Neural crest cell (in vitro differentiated cells): ENCODE measurements at regions not wholly inside any gene's neighbourhood (a gene's known extent, or its start where the extent isn't known, plus 50 kb on each side); places are given as distances from the start of the nearest gene placed in this dataset.
"Not testable (repeated sequence)": the region's sequence is repeated elsewhere in the genome, so short reads cannot be mapped to it uniquely, and the experiment has no call there.

ENCODE experiments used
- DNase-seq: peaks from one replicate; pipeline ENCODE4 v3.0.0; 2021; ENCODE audit warnings: low read depth, mixed read lengths, low spot score
- H3K27ac Mint-ChIP-seq: one replicate; pipeline ENCODE4 v1.8.0; 2021; ENCODE audit warnings: mild to moderate bottlenecking, mixed read lengths; ENCODE audit not compliant: unreplicated experiment
- H3K27me3 Mint-ChIP-seq: 2 replicates; pipeline ENCODE4 v1.8.0; 2021; ENCODE audit warnings: low read depth, mild to moderate bottlenecking, mixed read lengths
- H3K36me3 Mint-ChIP-seq: 2 replicates; pipeline ENCODE4 v1.8.0; 2021; ENCODE audit warnings: low read depth, mild to moderate bottlenecking, mixed read lengths
- H3K4me1 Mint-ChIP-seq: 2 replicates; pipeline ENCODE4 v1.8.0; 2021; ENCODE audit warnings: mixed read lengths
- H3K4me3 Mint-ChIP-seq: one replicate; pipeline ENCODE4 v1.8.0; 2021; ENCODE audit warnings: mild to moderate bottlenecking, mixed read lengths
- H3K9me3 Mint-ChIP-seq: 2 replicates; pipeline ENCODE4 v1.8.0; 2021; ENCODE audit warnings: mixed read lengths
- TF ChIP-seq, protein P1 (sequence below): fragments of 200-600 bp; sonication (generic); conservative IDR thresholded peaks from 2 replicates; pipeline ENCODE4 v1.5.0; 2021; ENCODE audit warnings: antibody characterized with exemption, mild to moderate bottlenecking

DNA sequence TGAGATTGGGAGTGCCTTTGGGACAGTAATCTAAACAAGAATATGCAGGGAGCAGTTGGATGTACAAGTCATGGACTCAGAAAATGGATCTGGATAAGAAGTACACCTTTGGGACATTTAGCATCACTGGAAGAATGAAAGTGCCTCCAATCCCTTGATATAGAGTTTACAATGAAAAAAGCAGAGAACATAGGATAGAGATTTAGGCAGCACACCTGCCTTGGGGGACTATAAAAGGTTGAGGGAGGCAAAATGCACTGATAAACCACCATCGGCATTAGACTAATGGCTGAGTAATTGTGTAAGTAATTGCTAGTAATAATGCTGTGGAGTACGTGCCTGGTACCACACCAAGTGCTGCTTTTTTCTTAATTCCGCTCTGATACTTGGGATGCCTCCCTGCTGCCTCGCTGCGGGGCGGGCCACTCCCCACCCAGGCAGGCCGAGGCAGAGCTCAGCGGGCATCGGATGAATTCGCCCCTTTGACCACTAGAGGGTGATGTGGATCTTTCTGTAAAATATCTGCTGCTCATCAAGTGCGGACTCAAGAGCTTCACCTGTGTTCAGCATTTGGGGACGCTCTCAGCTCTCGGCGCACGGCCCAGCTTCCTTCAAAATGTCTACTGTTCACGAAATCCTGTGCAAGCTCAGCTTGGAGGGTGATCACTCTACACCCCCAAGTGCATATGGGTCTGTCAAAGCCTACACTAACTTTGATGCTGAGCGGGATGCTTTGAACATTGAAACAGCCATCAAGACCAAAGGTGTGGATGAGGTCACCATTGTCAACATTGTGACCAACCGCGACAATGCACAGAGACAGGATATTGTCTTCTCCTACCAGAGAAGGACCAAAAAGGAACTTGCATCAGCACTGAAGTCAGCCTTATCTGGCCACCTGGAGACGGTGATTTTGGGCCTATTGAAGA lies 99.9 kb downstream of the ANKRD18B start:
- TF ChIP-seq, protein P1, sequence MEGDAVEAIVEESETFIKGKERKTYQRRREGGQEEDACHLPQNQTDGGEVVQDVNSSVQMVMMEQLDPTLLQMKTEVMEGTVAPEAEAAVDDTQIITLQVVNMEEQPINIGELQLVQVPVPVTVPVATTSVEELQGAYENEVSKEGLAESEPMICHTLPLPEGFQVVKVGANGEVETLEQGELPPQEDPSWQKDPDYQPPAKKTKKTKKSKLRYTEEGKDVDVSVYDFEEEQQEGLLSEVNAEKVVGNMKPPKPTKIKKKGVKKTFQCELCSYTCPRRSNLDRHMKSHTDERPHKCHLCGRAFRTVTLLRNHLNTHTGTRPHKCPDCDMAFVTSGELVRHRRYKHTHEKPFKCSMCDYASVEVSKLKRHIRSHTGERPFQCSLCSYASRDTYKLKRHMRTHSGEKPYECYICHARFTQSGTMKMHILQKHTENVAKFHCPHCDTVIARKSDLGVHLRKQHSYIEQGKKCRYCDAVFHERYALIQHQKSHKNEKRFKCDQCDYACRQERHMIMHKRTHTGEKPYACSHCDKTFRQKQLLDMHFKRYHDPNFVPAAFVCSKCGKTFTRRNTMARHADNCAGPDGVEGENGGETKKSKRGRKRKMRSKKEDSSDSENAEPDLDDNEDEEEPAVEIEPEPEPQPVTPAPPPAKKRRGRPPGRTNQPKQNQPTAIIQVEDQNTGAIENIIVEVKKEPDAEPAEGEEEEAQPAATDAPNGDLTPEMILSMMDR = peak; percentile 94
- H3K27ac Mint-ChIP-seq = no peak overlapping the region
- no peaks in the 10 kb centered on the region for H3K4me1 Mint-ChIP-seq
- no peaks in the 10 kb centered on the region for H3K36me3 Mint-ChIP-seq
- no peaks in the 10 kb centered on the region for H3K9me3 Mint-ChIP-seq
- no peak overlapping the region for H3K4me3 Mint-ChIP-seq
- peak; percentile 71 for DNase-seq
- H3K27me3 Mint-ChIP-seq = peaks cover 24% of the 10 kb centered on the region

DNA sequence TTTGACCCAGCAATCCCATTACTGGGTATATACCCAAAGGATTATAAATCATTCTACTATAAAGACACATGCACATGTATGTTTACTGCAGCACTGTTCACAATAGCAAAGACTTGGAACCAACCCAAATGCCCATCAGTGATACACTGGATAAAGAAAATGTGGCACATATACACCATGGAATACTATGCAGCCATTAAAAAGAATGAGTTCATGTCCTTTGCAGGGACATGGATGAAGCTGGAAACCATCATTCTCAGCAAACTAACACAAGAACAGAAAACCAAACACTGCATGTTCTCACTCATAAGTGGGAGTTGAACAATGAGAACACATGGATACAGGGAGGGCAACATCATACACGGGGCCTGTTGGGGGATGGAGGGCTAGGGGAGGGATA lies 104.3 kb downstream of the ANKRD18B start:
- not testable (repeated sequence) for H3K4me1 Mint-ChIP-seq, H3K9me3 Mint-ChIP-seq, H3K36me3 Mint-ChIP-seq, H3K27ac Mint-ChIP-seq, DNase-seq, H3K4me3 Mint-ChIP-seq
- H3K27me3 Mint-ChIP-seq = peaks cover 48% of the 10 kb centered on the region

DNA sequence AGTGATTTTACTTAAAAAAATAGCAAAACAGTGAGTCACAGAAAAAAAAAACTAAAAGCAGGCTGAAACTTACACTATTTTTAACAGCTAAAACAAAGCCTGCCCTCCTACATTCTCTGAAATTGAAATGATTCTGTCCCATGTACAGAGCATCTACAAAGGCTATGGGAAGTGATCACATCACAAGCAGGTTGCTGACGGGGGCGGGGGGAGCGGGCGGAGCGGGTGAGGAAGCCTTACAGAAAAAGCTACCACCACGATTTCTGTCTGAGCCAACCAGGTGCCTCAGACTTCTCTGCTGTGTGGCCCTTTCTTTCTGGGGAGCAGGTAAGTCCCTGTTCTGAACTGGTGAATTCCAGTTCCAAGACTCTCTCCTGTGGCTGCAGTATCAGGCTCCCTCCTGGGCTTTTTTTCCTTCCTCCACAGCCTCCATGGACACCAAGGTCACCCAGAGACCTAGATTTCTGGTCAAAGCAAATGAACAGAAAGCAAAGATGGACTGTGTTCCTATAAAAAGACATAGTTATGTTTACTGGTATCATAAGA lies 104.9 kb downstream of the ANKRD18B start:
- no peak for DNase-seq
- TF ChIP-seq, protein P1 = no peak
- Mint-ChIP-seq H3K4me3 (no peak overlapping the region), H3K27ac (no peak overlapping the region), H3K36me3 (no peaks in the 10 kb centered on the region), H3K9me3 (no peaks in the 10 kb centered on the region), H3K4me1 (no peaks in the 10 kb centered on the region), H3K27me3 (peaks cover 52% of the 10 kb centered on the region)

DNA sequence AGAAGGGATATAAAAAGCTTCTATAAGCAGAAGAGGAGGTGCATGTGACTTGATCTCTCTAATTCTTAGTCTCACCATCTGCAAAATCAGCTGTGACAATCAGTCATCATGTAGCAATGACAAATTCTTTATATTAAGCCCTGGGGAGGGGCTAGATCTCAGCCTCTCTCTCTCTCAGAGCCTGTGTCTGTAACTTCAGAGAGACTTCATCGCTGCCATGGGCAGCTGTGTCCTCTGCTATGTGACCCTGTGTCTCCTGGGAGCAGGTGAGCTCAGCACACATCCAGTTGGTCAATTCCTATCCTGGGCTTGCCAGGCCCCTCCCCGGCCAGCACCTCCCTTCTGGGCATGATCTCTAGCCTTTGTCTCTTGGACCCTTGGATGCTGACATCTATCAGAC lies 109.6 kb downstream of the ANKRD18B start:
- Mint-ChIP-seq H3K36me3 (no peaks in the 10 kb centered on the region), H3K4me1 (peaks cover 4% of the 10 kb centered on the region), H3K9me3 (no peaks in the 10 kb centered on the region), H3K27ac (no peak overlapping the region), H3K4me3 (no peak overlapping the region), H3K27me3 (peaks cover 81% of the 10 kb centered on the region)
- TF ChIP-seq, protein P1 = no peak
- DNase-seq = no peak

DNA sequence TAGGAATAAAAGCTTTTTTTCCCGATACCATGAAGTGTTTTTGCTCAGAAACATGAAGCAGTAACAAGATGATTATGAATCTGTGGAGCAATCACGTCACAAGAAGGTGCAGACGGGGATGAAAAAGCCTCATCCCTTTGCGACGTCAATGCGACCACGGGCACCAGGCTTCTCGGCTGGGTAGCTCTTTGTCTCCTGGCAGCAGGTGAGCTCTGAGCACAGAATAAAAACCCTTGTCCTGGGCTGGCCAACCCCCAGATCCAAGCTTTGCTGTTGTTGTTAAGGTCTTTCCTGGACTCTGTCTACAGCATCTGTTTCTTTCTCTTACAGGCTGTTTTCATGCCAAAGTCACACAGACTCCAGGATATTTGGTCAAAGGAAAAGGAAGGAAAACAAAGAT lies 113.8 kb downstream of the ANKRD18B start:
- H3K27ac Mint-ChIP-seq = no peak overlapping the region
- no peak for DNase-seq
- no peak overlapping the region for H3K4me3 Mint-ChIP-seq
- H3K4me1 Mint-ChIP-seq = peaks cover 4% of the 10 kb centered on the region
- TF ChIP-seq, protein P1 = no peak
- H3K36me3 Mint-ChIP-seq = no peaks in the 10 kb centered on the region
- H3K9me3 Mint-ChIP-seq = no peaks in the 10 kb centered on the region
- H3K27me3 Mint-ChIP-seq = peaks cover 71% of the 10 kb centered on the region

DNA sequence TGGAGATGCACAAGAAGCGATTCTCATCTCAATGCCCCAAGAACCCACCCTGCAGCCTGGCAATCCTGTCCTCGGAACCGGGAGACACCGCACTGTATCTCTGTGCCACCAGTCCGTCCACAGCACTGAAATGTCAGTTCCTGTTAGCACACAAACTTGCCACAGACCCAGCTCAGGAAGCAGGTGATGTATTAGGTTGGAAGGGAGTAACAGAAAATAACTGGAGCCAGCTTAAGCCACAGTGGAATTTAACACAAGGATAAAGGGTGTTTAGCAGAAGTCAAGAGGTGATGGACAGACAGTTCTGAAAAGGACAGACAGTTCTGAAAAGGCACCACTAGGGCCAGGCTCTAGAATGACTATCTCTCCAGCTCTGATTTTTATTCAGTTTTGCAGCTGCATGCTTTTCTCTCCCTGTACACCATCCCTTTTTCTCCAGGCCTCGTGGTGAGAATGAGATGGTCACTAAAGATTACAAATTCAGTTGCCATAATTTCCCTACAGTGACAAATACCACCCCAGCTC lies 114.4 kb downstream of the ANKRD18B start:
- Mint-ChIP-seq H3K4me1 (peaks cover 4% of the 10 kb centered on the region), H3K9me3 (peaks cover 3% of the 10 kb centered on the region), H3K4me3 (no peak overlapping the region), H3K27ac (no peak overlapping the region), H3K27me3 (peaks cover 70% of the 10 kb centered on the region), H3K36me3 (no peaks in the 10 kb centered on the region)
- no peak for DNase-seq
- TF ChIP-seq, protein P1 = no peak
